HepG2 (cell line): ENCODE measurements at regions not wholly inside any gene's neighbourhood (a gene's known extent, or its start where the extent isn't known, plus 50 kb on each side); places are given as distances from the start of the nearest gene placed in this dataset.

Source experiments
- CHD2 ChIP-seq: IDR thresholded peaks from 2 replicates; pipeline ENCODE4 v1.6.1; 2011; ENCODE audit warnings: low read depth, low read length, improper control_type of control experiment
- EZH2 ChIP-seq: conservative IDR thresholded peaks from 2 replicates; pipeline ENCODE4 v1.6.1; 2012; ENCODE audit warnings: mild to moderate bottlenecking, low read depth, low read length, moderate library complexity
- POLR2A ChIP-seq, 2 experiments: IDR thresholded peaks; 2 replicates each; pipeline ENCODE4 v1.6.1; 2011; ENCODE audit warnings: low read depth in 2 of 2, low read length in 2 of 2, mild to moderate bottlenecking in 1 of 2, moderate library complexity in 1 of 2; ENCODE audit not compliant: insufficient read depth in 1 of 2
- ZNF607 ChIP-seq: sonication (generic); formaldehyde crosslinking; IDR thresholded peaks from 2 replicates; pipeline ENCODE4 v1.5.1; 2020; ENCODE audit warnings: missing genetic modification reagents, mild to moderate bottlenecking, borderline replicate concordance
- ZNF652 ChIP-seq: IDR thresholded peaks from 2 replicates; pipeline ENCODE4 v1.6.1; 2016; ENCODE audit warnings: low read depth, borderline replicate concordance
- TF ChIP-seq, protein P1 (sequence below): sonication (generic); formaldehyde crosslinking; IDR thresholded peaks from 2 replicates; pipeline ENCODE4 v1.5.0; 2020; ENCODE audit warnings: mild to moderate bottlenecking, missing genetic modification reagents, moderate library complexity

DNA sequence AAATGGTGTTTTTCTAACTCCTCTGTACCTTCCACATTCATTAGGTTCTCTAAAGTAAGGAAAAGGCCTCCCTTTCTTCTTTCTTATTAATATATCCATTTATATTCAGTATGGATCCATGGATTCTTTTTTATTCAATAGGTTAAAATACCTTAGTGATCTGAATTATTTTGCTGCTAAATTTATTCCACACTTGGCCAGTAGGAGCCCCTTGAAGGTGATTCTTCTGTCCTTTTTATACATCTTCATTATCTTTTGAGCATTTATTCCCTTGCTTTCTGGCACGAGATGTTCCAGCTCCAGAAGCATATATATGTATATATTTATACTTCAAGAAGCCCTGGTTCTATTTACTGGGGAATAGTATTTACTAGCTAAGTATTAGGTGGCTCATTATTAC lies 311.8 kb upstream of the SGCD start:
- TF ChIP-seq, protein P1, sequence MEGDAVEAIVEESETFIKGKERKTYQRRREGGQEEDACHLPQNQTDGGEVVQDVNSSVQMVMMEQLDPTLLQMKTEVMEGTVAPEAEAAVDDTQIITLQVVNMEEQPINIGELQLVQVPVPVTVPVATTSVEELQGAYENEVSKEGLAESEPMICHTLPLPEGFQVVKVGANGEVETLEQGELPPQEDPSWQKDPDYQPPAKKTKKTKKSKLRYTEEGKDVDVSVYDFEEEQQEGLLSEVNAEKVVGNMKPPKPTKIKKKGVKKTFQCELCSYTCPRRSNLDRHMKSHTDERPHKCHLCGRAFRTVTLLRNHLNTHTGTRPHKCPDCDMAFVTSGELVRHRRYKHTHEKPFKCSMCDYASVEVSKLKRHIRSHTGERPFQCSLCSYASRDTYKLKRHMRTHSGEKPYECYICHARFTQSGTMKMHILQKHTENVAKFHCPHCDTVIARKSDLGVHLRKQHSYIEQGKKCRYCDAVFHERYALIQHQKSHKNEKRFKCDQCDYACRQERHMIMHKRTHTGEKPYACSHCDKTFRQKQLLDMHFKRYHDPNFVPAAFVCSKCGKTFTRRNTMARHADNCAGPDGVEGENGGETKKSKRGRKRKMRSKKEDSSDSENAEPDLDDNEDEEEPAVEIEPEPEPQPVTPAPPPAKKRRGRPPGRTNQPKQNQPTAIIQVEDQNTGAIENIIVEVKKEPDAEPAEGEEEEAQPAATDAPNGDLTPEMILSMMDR (CRISPR knock-in tag), result no peak
- TF ChIP-seq ZNF652 (CRISPR knock-in tag) (no peak), ZNF607 (CRISPR knock-in tag) (no peak), CHD2 (no peak), POLR2A (IDR thresholded peaks at IDR 0.05; ENCODE audit: insufficient read depth in 1 of 2, low read depth in 2 of 2, low read length in 2 of 2) (no peak), EZH2 (no peak)
